Urinary bladder (tissue), 3 donors: ENCODE measurements at regions not wholly inside any gene's neighbourhood (a gene's known extent, or its start where the extent isn't known, plus 50 kb on each side); places are given as distances from the start of the nearest gene placed in this dataset.

Experiments used
- DNase-seq: peaks from one replicate; pipeline ENCODE4 v3.0.0-alpha.2; 2015; ENCODE audit errors: extremely low spot score
- H3K27ac ChIP-seq: one replicate; pipeline ENCODE4 v1.5.1; 2013; ENCODE audit warnings: low read depth, mild to moderate bottlenecking, moderate library complexity
- H3K36me3 ChIP-seq: one replicate; pipeline ENCODE4 v1.6.1; 2013; ENCODE audit warnings: mild to moderate bottlenecking, moderate library complexity; ENCODE audit not compliant: insufficient read depth
- H3K4me1 ChIP-seq: one replicate; pipeline ENCODE4 v1.6.1; 2013; ENCODE audit warnings: mild to moderate bottlenecking, moderate library complexity; ENCODE audit not compliant: insufficient read depth
- H3K4me3 ChIP-seq: one replicate; pipeline ENCODE4 v1.5.1; 2013; ENCODE audit warnings: low read depth, low read length
- WGBS: extraction: QIAGEN DNeasy Blood & Tissue Kit; methylation state at CpG from one replicate; pipeline ENCODE4 v1.1.7; 2013; 5-methylcytosine and 5-hydroxymethylcytosine counted together
- donor health status: healthy with polysubstance abuse.
- donor health status: healthy.

DNA sequence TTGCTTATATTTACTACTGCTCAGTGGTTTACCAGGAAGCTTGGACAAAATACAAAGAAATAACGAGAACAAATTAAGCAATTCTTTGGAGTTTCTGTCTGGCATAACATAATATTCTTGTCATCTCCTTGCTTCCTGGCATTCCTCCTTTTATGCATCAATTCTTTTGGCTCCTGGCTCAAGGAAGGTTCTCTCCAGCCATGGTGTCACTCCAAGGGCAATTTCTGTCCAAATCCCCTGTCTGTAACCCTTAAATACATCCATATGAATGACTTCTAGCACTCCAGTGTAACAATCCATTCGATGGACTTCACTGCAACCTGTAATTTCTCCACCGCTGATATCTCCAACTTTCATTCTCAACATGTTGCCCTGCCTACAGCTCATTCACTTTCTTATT lies 617.7 kb upstream of the ANKRD30A start:
- Histone ChIP-seq H3K36me3 (no peaks in the 10 kb centered on the region), H3K27ac (no peak overlapping the region), H3K4me3 (no peak overlapping the region), H3K4me1 (no peaks in the 10 kb centered on the region)
- no peak for DNase-seq
- WGBS = 62% methylated on average over 3 of the region's 3 CpGs

DNA sequence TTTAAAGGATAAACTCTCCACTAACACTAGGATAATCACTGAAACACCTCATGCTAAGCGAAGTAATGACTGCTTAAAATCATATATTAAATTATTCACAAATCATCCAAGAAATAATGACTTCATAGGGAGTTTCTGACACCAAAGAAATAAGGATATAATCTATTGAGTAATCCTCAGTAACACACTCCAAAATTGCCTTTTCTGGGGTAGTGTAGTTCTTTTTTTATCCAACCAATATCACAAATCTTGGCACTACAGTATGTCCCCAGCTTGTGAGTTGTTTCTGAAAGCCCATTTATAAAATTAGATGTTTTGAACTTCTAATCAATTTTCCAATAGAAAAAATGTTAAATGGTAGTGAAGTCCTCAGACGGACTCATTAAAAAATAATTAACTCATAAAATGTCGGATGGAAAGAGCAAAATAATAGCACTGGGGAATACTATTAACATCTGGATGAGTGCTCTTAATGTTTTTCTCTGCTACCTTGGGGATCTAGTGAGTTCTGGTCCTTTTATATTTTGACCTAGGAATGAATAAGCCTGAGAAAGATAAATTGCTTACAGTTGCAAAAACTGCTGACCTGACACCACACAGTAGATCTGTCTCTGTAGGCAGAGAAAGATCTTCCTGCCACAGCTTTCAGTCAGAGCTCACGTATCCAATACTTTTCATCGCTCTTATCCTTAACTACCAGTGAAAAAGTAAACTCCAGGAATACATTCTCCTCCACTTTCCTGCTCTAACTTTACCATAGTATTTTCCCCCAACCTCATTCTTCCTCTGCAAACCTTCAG lies 618.5 kb upstream of the ANKRD30A start:
- H3K36me3 ChIP-seq = no peaks in the 10 kb centered on the region
- DNase-seq = no peak
- no peak overlapping the region for H3K27ac ChIP-seq
- no peaks in the 10 kb centered on the region for H3K4me1 ChIP-seq
- 53% methylated on average over 5 of the region's 5 CpGs for WGBS
- no peak overlapping the region for H3K4me3 ChIP-seq

DNA sequence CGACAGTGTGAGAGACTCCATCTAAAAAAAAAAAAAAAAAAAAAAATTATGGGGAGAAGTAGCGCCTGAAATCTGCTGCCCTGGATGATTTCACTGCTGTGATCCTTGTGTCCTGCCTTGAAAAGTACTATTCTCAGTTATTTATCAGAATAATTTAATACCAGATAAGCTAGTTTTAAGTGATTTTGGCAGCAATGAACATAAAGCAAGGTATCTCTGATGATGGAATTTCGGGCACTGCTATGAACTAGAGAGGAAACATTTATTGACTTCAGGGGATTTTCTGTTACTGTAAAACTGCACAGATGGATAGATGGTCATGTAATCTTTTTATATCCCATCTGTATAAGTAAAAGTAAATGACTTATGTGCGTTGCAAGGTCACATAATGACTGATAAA lies 619.1 kb upstream of the ANKRD30A start:
- Histone ChIP-seq H3K27ac (no peak overlapping the region), H3K36me3 (no peaks in the 10 kb centered on the region), H3K4me1 (no peaks in the 10 kb centered on the region), H3K4me3 (no peak overlapping the region)
- no peak for DNase-seq
- WGBS = 34% methylated on average over 4 of the region's 4 CpGs

DNA sequence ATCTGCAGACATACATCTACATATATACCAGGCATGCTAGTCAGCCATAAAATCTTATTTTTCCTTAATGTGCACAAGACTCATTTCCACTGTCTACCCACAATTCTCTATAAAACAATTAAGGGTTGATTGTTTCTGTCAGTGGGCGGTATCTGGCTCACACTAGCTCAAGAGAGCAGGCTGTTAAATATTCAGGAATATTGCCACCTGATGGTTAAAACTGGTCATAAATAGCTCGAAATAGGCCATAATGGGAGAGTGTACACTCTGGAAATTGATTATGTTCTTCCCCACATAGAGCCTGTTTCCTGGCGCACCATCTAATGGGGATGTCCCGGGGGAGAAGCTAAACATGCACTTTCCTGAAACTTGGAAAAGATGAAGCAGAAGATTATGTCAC lies 620.6 kb upstream of the ANKRD30A start:
- 71% methylated on average over 4 of the region's 4 CpGs for WGBS
- Histone ChIP-seq H3K27ac (no peak overlapping the region), H3K36me3 (no peaks in the 10 kb centered on the region), H3K4me1 (no peaks in the 10 kb centered on the region), H3K4me3 (no peak overlapping the region)
- no peak for DNase-seq

DNA sequence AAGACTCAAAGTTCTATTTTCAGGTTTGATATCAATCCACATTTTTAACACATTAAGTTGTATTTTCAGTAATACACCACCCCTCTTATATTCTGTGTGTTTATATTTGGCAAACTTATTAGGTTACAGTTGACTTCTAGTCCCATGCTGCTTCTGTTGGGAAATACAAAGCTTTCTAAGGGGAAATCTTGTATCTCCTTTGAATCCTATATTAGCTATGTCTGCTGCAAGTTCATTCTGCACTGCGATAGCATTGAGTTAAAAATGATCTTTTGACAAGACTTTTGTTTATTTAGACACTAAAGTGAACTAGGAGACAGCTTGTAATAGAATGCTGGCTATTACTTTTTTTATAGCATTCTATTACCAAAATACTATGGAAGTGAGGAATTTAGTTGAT lies 625.1 kb upstream of the ANKRD30A start:
- Histone ChIP-seq H3K36me3 (no peaks in the 10 kb centered on the region), H3K4me1 (no peaks in the 10 kb centered on the region), H3K4me3 (no peak overlapping the region), H3K27ac (no peak overlapping the region)
- WGBS = 74% methylated on average over 1 of the region's 1 CpG
- DNase-seq = no peak

DNA sequence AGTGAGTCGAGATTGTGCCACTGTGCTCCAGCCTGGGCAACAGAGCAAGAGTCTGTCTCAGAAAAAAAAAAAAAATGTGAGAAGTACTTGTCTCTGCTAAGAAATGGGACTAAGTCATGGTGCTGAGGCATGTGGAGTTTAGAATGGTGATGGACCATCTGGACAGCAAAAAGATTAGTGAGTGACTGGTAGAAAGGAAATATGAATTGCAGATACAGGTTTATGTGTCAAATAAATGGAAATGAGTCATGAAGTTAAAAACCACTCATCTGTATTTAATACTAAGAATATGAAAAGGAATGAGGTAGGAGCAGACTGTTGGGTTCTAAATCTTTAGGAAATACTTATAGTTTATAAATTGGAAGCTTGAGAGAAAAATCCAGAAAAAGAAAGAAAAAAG lies 625.7 kb upstream of the ANKRD30A start:
- no peaks in the 10 kb centered on the region for H3K36me3 ChIP-seq
- no peaks in the 10 kb centered on the region for H3K4me1 ChIP-seq
- 85% methylated on average over 1 of the region's 1 CpG for WGBS
- no peak for DNase-seq
- H3K27ac ChIP-seq = no peak overlapping the region
- no peak overlapping the region for H3K4me3 ChIP-seq

DNA sequence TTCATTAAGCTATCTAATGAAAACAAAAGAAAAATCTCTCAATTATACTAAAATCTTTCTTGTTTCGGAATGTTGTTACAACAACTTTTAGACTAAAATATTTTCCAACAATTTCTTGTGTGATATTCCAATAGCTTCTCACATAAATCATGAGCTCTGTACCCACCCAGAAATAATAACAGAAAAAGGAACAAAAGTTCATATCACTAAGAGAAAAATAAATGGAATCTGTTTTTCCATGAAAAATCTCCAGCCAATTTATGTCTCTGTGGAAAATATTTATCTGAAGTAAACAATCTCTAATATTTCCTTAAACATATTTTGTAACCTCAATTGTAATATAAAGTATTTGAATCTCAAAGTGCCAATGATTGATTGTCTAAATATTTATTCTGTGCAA lies 628.6 kb upstream of the ANKRD30A start:
- WGBS = 61% methylated on average over 1 of the region's 1 CpG
- no peak overlapping the region for H3K27ac ChIP-seq
- no peak for DNase-seq
- no peaks in the 10 kb centered on the region for H3K36me3 ChIP-seq
- H3K4me1 ChIP-seq = no peaks in the 10 kb centered on the region
- no peak overlapping the region for H3K4me3 ChIP-seq

DNA sequence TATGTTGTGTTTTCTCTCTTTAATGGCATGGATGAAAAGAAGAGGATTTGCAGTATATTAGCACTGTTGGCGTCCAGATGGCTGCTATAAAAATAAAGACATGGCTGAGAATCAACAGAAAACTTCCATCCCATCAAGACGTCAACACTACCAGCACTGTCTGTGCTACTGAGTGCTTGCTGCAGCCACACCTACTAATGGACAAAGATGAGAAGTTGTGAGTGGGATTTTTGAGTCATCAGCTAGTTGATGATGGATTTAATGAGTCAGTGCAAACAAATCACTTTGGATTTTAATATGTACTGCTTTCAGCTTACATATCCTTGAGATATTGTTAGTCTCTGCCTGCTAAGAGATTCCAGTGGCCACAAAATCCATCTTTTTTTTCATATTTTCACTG lies 631.0 kb upstream of the ANKRD30A start:
- Histone ChIP-seq H3K36me3 (no peaks in the 10 kb centered on the region), H3K4me3 (no peak overlapping the region), H3K27ac (no peak overlapping the region), H3K4me1 (no peaks in the 10 kb centered on the region)
- DNase-seq = no peak
- WGBS = 25% methylated on average over 2 of the region's 2 CpGs

DNA sequence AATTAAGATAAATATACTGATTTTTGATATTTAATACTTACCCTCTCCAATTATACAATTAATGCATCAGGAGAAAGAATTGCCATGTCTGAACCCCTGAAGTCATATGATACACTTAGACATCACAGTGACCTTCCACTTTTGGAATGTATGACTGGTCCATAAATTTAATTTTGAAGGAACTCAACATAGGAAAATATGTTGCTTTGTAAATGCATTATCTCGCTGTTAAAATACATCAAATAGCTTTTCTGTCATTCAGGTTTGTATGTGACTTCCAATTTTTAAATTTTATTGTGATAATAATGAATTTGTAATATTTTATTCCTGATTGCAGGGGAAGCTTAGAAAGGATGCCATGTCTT lies 631.9 kb upstream of the ANKRD30A start:
- no peak overlapping the region for H3K4me3 ChIP-seq
- no peaks in the 10 kb centered on the region for H3K36me3 ChIP-seq
- no peak overlapping the region for H3K27ac ChIP-seq
- H3K4me1 ChIP-seq = no peaks in the 10 kb centered on the region
- no peak for DNase-seq
- WGBS = 85% methylated on average over 1 of the region's 1 CpG

DNA sequence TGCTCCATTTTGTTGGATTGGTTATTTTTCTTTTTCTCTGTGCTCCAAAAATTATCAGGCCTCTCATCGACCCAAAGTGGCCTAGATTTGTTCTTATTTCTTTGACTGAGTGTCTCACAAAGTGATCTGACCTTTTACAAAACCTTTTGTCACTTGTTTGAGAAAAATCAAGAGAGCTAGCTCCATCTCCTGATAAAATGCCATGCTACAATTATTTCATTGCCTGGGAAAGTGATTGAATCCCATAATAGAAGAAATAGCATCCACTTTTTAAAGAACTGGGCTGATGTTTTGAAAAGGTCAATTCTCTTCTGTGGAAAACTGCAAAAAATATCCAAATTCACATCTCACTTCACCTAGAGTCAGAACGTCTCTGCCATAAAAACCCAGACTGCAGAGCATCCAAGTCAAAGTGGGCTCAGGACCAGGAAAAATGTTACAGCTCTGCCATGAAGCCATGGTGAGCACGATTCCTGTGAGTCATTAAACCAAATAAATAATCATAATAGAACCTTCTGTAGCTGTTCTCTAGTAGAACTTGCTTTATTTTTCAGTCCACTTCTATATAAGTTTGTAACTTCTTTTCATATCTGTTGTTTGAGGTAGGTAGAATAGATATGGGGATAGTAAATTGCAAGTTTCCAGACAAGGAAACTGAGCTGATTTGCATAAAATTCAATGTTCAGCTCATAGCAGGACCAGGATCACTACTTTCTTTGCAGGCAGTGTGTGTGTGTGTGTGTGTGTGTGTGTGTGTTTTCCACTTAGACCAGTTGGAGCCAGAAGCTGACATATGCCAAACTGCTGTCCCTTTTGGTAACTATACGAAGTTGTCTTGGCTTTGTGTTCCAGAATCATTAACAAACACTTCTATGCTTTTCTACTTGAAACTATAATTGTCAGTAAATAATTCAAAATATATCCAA lies 632.5 kb upstream of the ANKRD30A start:
- H3K27ac ChIP-seq = no peak overlapping the region
- no peak for DNase-seq

DNA sequence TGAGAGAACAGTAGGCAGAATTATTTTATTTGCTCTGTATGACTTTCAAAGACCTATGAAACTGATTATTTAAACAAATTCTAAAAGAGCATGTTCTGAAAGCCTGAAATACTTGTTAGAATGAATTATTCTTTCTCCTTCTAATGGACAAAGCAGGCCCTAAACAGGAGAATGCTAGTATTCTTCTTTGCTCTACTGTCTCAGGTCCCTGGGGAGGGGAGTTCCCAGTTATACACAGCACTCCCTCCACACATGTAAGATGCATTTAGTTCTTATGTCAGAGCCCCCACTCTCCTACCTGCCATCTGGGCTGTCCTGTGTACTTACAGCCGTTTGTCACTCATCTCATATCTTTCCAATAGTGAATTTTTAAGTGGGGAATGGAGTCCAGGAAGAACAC lies 633.5 kb upstream of the ANKRD30A start:
- no peak for DNase-seq
- Histone ChIP-seq H3K4me3 (no peak overlapping the region), H3K36me3 (no peaks in the 10 kb centered on the region), H3K27ac (no peak overlapping the region), H3K4me1 (no peaks in the 10 kb centered on the region)
- WGBS = 80% methylated on average over 1 of the region's 1 CpG

More for the DNA sequence above, 632.5 kb upstream of the ANKRD30A start:
- H3K36me3 ChIP-seq = no peaks in the 10 kb centered on the region
- no peaks in the 10 kb centered on the region for H3K4me1 ChIP-seq
- 44% methylated on average over 4 of the region's 4 CpGs for WGBS
- H3K4me3 ChIP-seq = no peak overlapping the region

DNA sequence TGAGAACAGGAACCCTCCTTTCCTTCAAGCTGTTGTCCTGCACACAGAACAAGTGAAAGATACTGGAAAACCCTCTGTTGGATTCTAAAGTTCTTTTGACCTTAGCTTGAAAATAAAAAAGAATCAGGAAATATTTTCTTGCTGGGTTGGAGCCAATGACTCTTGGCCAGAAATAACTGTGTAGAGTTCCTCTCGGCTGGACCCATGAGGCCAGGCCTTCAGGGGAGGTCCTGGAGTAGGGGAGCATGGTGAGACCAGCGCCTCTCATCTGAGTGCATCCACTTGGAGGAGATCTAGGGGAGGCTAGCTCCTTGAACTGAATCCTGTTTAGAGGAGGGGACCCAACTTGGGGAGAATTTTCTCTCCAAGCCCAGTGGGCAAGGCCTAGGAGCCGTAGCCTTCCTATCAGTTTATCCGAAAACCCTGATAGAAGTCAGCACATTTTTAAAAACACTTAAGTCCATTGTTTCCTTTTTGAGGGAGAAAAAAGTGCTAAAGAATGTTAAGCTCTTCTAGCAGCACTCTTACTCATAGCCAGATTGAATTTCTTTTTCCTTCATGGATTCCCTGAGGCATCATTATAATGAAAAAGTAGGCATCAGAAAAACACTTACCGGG lies 635.7 kb upstream of the ANKRD30A start:
- 73% methylated on average over 5 of the region's 5 CpGs for WGBS
- Histone ChIP-seq H3K4me3 (no peak overlapping the region), H3K27ac (no peak overlapping the region), H3K4me1 (no peaks in the 10 kb centered on the region), H3K36me3 (no peaks in the 10 kb centered on the region)
- DNase-seq = no peak

DNA sequence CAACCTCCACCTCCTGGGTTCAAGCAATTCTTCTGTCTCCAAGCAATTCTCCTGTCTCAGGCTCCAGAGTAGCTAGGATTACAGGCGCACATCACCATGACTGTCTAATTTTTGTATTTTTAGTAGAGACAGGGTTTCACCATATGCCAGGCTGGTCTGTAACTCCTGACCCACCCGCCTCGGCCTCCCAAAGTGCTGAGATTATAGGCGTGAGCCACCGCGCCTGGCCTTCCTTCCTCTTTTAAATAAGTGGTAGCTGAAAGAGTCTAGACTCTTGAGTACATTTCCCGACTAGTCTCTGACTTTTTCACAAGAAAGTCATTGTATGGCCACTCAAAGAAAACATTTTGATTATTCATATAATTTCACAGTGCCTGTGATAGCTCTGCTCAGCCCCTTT lies 636.2 kb upstream of the ANKRD30A start:
- Histone ChIP-seq H3K27ac (no peak overlapping the region), H3K4me3 (no peak overlapping the region), H3K4me1 (no peaks in the 10 kb centered on the region), H3K36me3 (no peaks in the 10 kb centered on the region)
- no peak for DNase-seq
- 85% methylated on average over 7 of the region's 7 CpGs for WGBS

DNA sequence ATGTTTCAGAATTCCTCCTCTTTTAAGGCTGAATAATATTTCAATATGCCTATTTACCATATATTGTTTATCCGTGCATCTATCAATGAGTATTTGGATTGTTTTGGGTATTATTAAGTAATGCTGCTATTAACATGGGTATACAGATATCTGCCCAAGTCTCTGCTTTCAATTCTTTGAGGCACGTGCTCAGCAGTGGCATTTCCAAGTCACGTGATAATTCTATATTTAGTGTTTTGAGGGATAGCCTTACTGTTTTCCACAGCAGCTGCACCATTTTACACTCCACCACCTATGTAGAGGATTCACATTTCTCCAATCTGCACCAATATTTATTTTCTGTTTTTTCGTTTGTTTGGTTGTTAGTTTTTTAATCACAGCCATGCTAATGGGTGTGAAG lies 636.8 kb upstream of the ANKRD30A start:
- Histone ChIP-seq H3K36me3 (no peaks in the 10 kb centered on the region), H3K4me3 (no peak overlapping the region), H3K4me1 (no peaks in the 10 kb centered on the region), H3K27ac (no peak overlapping the region)
- DNase-seq = no peak
- WGBS = 83% methylated on average over 4 of the region's 4 CpGs
